MM.1S (cell line): ENCODE measurements at regions not wholly inside any gene's neighbourhood (a gene's known extent, or its start where the extent isn't known, plus 50 kb on each side); places are given as distances from the start of the nearest gene placed in this dataset.

ENCODE experiments used
- DNase-seq: peaks from one replicate; pipeline ENCODE4 v3.0.0-alpha.2; 2015
- H2AFZ ChIP-seq: fragments of 300-600 bp; sonication (generic); 2 replicates; pipeline ENCODE4 v1.6.0; 2016; ENCODE audit warnings: antibody characterized with exemption, low read length
- H3F3A ChIP-seq: fragments of 300-600 bp; sonication (generic); 2 replicates; pipeline ENCODE4 v1.6.1; 2016; ENCODE audit warnings: mild to moderate bottlenecking, antibody characterized with exemption, low read length, moderate library complexity, mixed read lengths; ENCODE audit not compliant: insufficient read depth
- H3K27ac ChIP-seq: fragments of 300-600 bp; sonication (generic); 2 replicates; pipeline ENCODE4 v1.5.1; 2016; ENCODE audit warnings: mild to moderate bottlenecking, low read length
- H3K27me3 ChIP-seq: fragments of 300-600 bp; sonication (generic); replicated peaks from 2 replicates; pipeline ENCODE4 v1.6.0; 2016; ENCODE audit warnings: low read length; ENCODE audit not compliant: insufficient read depth
- H3K36me3 ChIP-seq: fragments of 300-600 bp; sonication (generic); replicated peaks from 2 replicates; pipeline ENCODE4 v1.6.1; 2016; ENCODE audit warnings: mild to moderate bottlenecking, low read length, mixed read lengths; ENCODE audit not compliant: insufficient read depth
- H3K4me1 ChIP-seq: fragments of 300-600 bp; sonication (generic); 2 replicates; pipeline ENCODE4 v1.6.1; 2016; ENCODE audit warnings: low read length, mixed read lengths
- H3K4me2 ChIP-seq: fragments of 300-600 bp; sonication (generic); 2 replicates; pipeline ENCODE4 v1.6.0; 2016; ENCODE audit warnings: low read depth, low read length
- H3K4me3 ChIP-seq: fragments of 300-600 bp; sonication (generic); 2 replicates; pipeline ENCODE4 v1.5.1; 2016; ENCODE audit warnings: low read length, mixed read lengths
- H3K79me2 ChIP-seq: fragments of 300-600 bp; sonication (generic); 2 replicates; pipeline ENCODE4 v1.6.1; 2016; ENCODE audit warnings: mixed run types, low read length, mixed read lengths
- H3K9ac ChIP-seq: fragments of 300-600 bp; sonication (generic); 2 replicates; pipeline ENCODE4 v1.6.1; 2016; ENCODE audit warnings: low read length, mixed read lengths
- H3K9me2 ChIP-seq: fragments of 300-600 bp; sonication (generic); replicated peaks from 2 replicates; pipeline ENCODE4 v1.6.1; 2016; ENCODE audit warnings: mild to moderate bottlenecking, low read length, mixed read lengths; ENCODE audit not compliant: insufficient read depth
- H3K9me3 ChIP-seq: fragments of 300-600 bp; sonication (generic); replicated peaks from 2 replicates; pipeline ENCODE4 v1.6.1; 2016; ENCODE audit warnings: mild to moderate bottlenecking, low read length, mixed read lengths; ENCODE audit not compliant: insufficient read depth
- H4K20me1 ChIP-seq: fragments of 300-600 bp; sonication (generic); 2 replicates; pipeline ENCODE4 v1.6.1; 2016; ENCODE audit warnings: mild to moderate bottlenecking, low read length, moderate library complexity, mixed read lengths; ENCODE audit not compliant: insufficient read depth
- CTCF ChIP-seq: fragments of 300-600 bp; sonication (generic); IDR thresholded peaks from 2 replicates; pipeline ENCODE4 v1.5.1; 2016; ENCODE audit warnings: antibody characterized with exemption, low read length, mixed read lengths
- EZH2 ChIP-seq: fragments of 300-600 bp; sonication (generic); optimal IDR thresholded peaks from 2 replicates; pipeline ENCODE3; 2017; ENCODE audit warnings: low read depth, mild to moderate bottlenecking, antibody characterized with exemption, low read length, mixed read lengths
- EZH2phosphoT487 ChIP-seq: fragments of 300-600 bp; sonication (generic); IDR thresholded peaks from 2 replicates; pipeline ENCODE4 v1.6.1; 2018; ENCODE audit warnings: antibody characterized with exemption, low read length

GRCh38 chr21:27806281-27806680 is 839.4 kb upstream of the ADAMTS5 start:
- Histone ChIP-seq H3K36me3 (no peaks in the 10 kb centered on the region), H3K4me2 (no peak overlapping the region), H3K9me2 (no peaks in the 10 kb centered on the region), H3F3A (no peaks in the 10 kb centered on the region), H3K79me2 (no peaks in the 10 kb centered on the region), H3K4me1 (no peaks in the 10 kb centered on the region), H3K9ac (no peak overlapping the region), H3K27me3 (no peaks in the 10 kb centered on the region), H4K20me1 (no peaks in the 10 kb centered on the region), H2AFZ (no peak overlapping the region), H3K4me3 (no peak overlapping the region), H3K27ac (no peak overlapping the region), H3K9me3 (no peaks in the 10 kb centered on the region)
- no peak for DNase-seq
- TF ChIP-seq CTCF (no peak), EZH2 (no peak), EZH2phosphoT487 (no peak)

DNA sequence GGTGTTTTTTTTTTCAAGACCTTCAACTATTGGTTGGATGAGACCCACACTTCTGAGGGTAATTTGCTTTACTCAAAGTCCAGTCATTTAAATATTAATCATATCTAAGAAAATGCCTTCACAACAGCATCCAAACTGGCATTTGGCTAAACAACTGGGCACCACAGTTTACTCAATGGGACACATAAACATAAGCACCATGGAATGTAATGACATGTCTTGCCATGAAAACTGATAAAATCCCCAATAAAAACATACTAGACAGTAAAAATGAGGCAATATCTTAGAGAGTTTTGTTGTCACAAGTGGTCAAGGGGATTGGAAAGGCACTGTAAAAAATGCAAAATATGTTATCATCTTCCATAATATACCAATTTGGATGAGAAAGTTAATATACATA is 838.8 kb upstream of the ADAMTS5 start:
- Histone ChIP-seq H3K27ac (no peak overlapping the region), H4K20me1 (no peaks in the 10 kb centered on the region), H2AFZ (no peak overlapping the region), H3K79me2 (no peaks in the 10 kb centered on the region), H3K9ac (no peak overlapping the region), H3K4me2 (no peak overlapping the region), H3K36me3 (no peaks in the 10 kb centered on the region), H3K9me2 (no peaks in the 10 kb centered on the region), H3K4me3 (no peak overlapping the region), H3F3A (no peaks in the 10 kb centered on the region), H3K27me3 (no peaks in the 10 kb centered on the region), H3K4me1 (no peaks in the 10 kb centered on the region), H3K9me3 (no peaks in the 10 kb centered on the region)
- DNase-seq, result no peak
- TF ChIP-seq EZH2 (no peak), CTCF (no peak), EZH2phosphoT487 (no peak)

DNA sequence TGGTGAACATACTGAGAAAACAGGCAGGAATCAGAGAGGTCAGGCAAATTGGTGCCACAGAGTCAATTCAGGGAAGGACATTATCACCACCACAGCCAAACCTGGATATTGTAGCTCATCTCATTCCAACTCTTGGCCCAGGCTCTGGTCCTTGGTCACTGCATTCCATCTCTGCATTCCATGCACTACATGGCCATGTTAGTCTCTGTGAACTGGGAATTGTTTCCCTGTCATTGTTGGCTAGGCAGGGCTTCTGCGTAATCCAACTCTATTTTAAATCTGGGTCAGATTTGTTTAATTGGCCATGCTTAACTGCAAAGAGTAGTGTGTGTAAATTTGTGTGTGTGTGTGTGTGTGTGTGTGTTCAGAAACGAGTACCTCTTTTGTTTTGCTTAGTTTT is 837.6 kb upstream of the ADAMTS5 start:
- Histone ChIP-seq H3K4me1 (no peaks in the 10 kb centered on the region), H3K79me2 (no peaks in the 10 kb centered on the region), H3K4me2 (no peak overlapping the region), H3K9me3 (no peaks in the 10 kb centered on the region), H3K36me3 (no peaks in the 10 kb centered on the region), H4K20me1 (no peaks in the 10 kb centered on the region), H3K27me3 (no peaks in the 10 kb centered on the region), H3K9ac (no peak overlapping the region), H3K9me2 (no peaks in the 10 kb centered on the region), H3K27ac (no peak overlapping the region), H2AFZ (no peak overlapping the region), H3K4me3 (no peak overlapping the region), H3F3A (no peaks in the 10 kb centered on the region)
- DNase-seq, result no peak
- no peak for TF ChIP-seq EZH2phosphoT487
- no peak for TF ChIP-seq EZH2
- TF ChIP-seq CTCF, result no peak

- no peak for DNase-seq
- Histone ChIP-seq H3K9ac (no peak overlapping the region), H3K4me2 (no peak overlapping the region), H3K79me2 (no peaks in the 10 kb centered on the region), H3F3A (no peaks in the 10 kb centered on the region), H3K27me3 (no peaks in the 10 kb centered on the region), H3K4me3 (no peak overlapping the region), H3K36me3 (no peaks in the 10 kb centered on the region), H4K20me1 (no peaks in the 10 kb centered on the region), H2AFZ (no peak overlapping the region), H3K27ac (no peak overlapping the region), H3K4me1 (no peaks in the 10 kb centered on the region), H3K9me2 (no peaks in the 10 kb centered on the region), H3K9me3 (no peaks in the 10 kb centered on the region)
- TF ChIP-seq EZH2 (no peak), EZH2phosphoT487 (no peak), CTCF (no peak)
Observed at GRCh38 chr21:27803571-27803970, 836.7 kb upstream of the ADAMTS5 start.
